Gastroesophageal sphincter (tissue), 4 donors: ENCODE measurements at regions not wholly inside any gene's neighbourhood (a gene's known extent, or its start where the extent isn't known, plus 50 kb on each side); places are given as distances from the start of the nearest gene placed in this dataset.

Experiments
- ATAC-seq: fragments of 150-250 bp; one replicate; pipeline ENCODE4 v1.9.1; 2016; ENCODE audit warnings: mild to moderate bottlenecking, moderate library complexity
- H3K27ac ChIP-seq, 4 donors: fragments of 200-600 bp; sonication (generic) in 3 of 4; 1 replicate in 3 of 4; 2 replicates in 1 of 4; pipeline ENCODE4 v1.5.1; 2016 to 2019
- H3K27me3 ChIP-seq: fragments of 200-600 bp; sonication (generic); one replicate; pipeline ENCODE4 v1.5.1; 2019
- H3K36me3 ChIP-seq, 2 donors: fragments of 200-600 bp; sonication (generic); one replicate each; pipeline ENCODE4 v1.5.1; 2019; ENCODE audit warnings: control low read depth in 1 of 2
- H3K4me1 ChIP-seq, 3 donors: fragments of 200-600 bp; sonication (generic); 1 replicate in 2 of 3; 2 replicates in 1 of 3; pipeline ENCODE4 v1.5.1; 2016 to 2019; ENCODE audit warnings: control low read depth in 2 of 3
- H3K4me3 ChIP-seq, 2 donors: fragments of 200-600 bp; sonication (generic); one replicate each; pipeline ENCODE4 v1.5.1; 2019; ENCODE audit warnings: mild to moderate bottlenecking in 1 of 2, moderate library complexity in 1 of 2
- H3K9me3 ChIP-seq, 3 donors: fragments of 200-600 bp; sonication (generic); one replicate each; pipeline ENCODE4 v1.5.1; 2017 to 2019; ENCODE audit warnings: control low read depth in 2 of 3
- EP300 ChIP-seq: sonication (generic); formaldehyde crosslinking; IDR thresholded peaks from one replicate; pipeline ENCODE4 v1.6.1; 2017; ENCODE audit warnings: antibody characterized with exemption, mild to moderate bottlenecking
- POLR2A ChIP-seq, 2 donors: fragments of 450-650 bp; IDR thresholded peaks; one replicate each; pipeline ENCODE4 v1.6.1; 2017; ENCODE audit warnings: antibody characterized with exemption in 2 of 2, mild to moderate bottlenecking in 2 of 2, moderate library complexity in 1 of 2
- POLR2AphosphoS5 ChIP-seq: sonication (generic); formaldehyde crosslinking; IDR thresholded peaks from one replicate; pipeline ENCODE4 v1.6.1; 2017; ENCODE audit warnings: antibody characterized with exemption
- WGBS, 2 donors: methylation state at CpG; one replicate each; pipeline ENCODE4 v1.1.5; 2018; ENCODE audit warnings: low coverage in 1 of 2; 5-methylcytosine and 5-hydroxymethylcytosine counted together
- TF ChIP-seq, protein P1 (sequence below), 4 experiments: fragments of 200-600 bp in 2 of 4; fragments of 450-650 bp in 2 of 4; sonication (generic) in 1 of 4; IDR thresholded peaks; one replicate each; pipeline ENCODE4 v1.5.1; 2017 to 2019; ENCODE audit warnings: antibody characterized with exemption in 4 of 4, mild to moderate bottlenecking in 2 of 4, moderate library complexity in 2 of 4

DNA sequence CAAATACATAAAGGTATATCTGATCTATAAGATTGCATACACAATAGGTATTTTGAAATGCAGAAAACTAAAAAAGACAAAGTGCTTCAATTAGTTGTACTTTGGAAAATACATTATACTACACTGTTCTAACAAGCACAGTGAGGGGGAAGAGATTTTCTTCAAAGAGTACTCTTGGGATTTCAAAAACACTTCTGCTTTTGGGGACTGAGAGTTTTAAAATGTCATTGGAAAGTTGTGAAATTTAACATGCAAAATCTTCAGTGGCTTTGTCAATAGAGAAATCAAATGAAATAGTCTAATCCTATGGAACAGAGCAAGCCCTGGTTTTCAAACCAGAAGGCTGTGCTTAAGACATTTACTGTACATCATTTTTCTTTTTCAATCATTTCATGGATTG is 322.2 kb upstream of the SEMA6D start:
- H3K36me3 ChIP-seq, result no peaks in the 10 kb centered on the region
- H3K4me1 ChIP-seq, result peaks cover 0 to 17% (median 3%) of the 10 kb centered on the region in 3 donors
- ATAC-seq, result no peak
- H3K27ac ChIP-seq, result no peak overlapping the region
- no peaks in the 10 kb centered on the region for H3K9me3 ChIP-seq
- no peak overlapping the region for H3K4me3 ChIP-seq
- no peak for TF ChIP-seq POLR2A (IDR thresholded peaks at IDR 0.05)
- TF ChIP-seq, protein P1, sequence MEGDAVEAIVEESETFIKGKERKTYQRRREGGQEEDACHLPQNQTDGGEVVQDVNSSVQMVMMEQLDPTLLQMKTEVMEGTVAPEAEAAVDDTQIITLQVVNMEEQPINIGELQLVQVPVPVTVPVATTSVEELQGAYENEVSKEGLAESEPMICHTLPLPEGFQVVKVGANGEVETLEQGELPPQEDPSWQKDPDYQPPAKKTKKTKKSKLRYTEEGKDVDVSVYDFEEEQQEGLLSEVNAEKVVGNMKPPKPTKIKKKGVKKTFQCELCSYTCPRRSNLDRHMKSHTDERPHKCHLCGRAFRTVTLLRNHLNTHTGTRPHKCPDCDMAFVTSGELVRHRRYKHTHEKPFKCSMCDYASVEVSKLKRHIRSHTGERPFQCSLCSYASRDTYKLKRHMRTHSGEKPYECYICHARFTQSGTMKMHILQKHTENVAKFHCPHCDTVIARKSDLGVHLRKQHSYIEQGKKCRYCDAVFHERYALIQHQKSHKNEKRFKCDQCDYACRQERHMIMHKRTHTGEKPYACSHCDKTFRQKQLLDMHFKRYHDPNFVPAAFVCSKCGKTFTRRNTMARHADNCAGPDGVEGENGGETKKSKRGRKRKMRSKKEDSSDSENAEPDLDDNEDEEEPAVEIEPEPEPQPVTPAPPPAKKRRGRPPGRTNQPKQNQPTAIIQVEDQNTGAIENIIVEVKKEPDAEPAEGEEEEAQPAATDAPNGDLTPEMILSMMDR (IDR thresholded peaks at IDR 0.05), result no peak
- no peak for TF ChIP-seq POLR2AphosphoS5
- TF ChIP-seq EP300, result no peak
- no peaks in the 10 kb centered on the region for H3K27me3 ChIP-seq

DNA sequence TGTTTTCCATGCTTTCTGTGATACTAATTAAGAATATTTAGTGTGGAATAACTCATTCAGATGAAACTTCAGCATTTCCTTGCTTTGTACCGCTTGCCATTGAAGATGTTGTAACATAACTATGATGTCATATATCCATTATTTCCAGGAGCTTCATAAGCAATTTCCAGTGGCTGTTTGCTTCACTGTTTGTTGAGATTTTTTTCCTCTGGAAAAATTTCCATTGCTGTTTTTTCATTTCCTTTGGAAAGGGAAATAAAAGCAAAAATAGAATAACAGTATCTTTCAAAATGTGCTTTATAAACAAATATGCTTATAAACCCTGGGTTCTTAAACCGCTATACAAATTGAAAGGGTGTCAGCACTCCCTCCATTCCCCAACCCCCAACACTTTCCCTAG is 319.6 kb upstream of the SEMA6D start:
- ATAC-seq, result no peak

DNA sequence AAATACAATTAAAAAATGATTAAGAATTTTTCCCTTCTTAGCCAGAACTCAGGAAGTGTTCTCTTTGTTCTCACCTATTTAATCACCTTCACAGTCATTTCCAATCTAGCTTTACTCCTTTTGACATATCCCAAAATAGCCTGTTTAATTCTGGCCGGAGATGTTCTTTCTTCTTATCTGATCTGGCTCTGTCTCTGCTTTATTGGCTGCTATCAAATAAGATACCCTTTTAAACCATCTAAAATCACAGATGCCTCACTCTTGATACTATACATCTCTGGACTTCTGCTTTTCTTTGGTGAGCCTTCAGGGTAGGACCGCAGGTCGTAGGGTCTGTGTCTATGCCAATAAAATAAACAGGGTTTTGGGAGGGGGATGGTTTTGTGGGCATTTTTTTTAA is 319.2 kb upstream of the SEMA6D start:
- Histone ChIP-seq H3K9me3 (no peaks in the 10 kb centered on the region), H3K4me3 (no peak overlapping the region), H3K36me3 (no peaks in the 10 kb centered on the region), H3K27ac (peak overlapping the region in 1 of 4 donors; percentile 11), H3K27me3 (no peaks in the 10 kb centered on the region), H3K4me1 (peaks cover 0 to 17% (median 3%) of the 10 kb centered on the region in 3 donors)
- ATAC-seq, result no peak
- 0 to 52% methylated on average over 1 to 3 of the region's 3 CpGs for WGBS, 2 donors
- TF ChIP-seq POLR2A (IDR thresholded peaks at IDR 0.05) (no peak), POLR2AphosphoS5 (no peak), EP300 (no peak)
- TF ChIP-seq, protein P1 (IDR thresholded peaks at IDR 0.05), result no peak

More for the DNA sequence above, 319.6 kb upstream of the SEMA6D start:
- peaks cover 0 to 17% (median 3%) of the 10 kb centered on the region in 3 donors for H3K4me1 ChIP-seq
- no peak overlapping the region for H3K4me3 ChIP-seq
- H3K36me3 ChIP-seq, result no peaks in the 10 kb centered on the region
- no peaks in the 10 kb centered on the region for H3K9me3 ChIP-seq
- H3K27ac ChIP-seq, result no peak overlapping the region
- TF ChIP-seq, protein P1 (IDR thresholded peaks at IDR 0.05), result no peak
- TF ChIP-seq EP300 (no peak), POLR2AphosphoS5 (no peak), POLR2A (IDR thresholded peaks at IDR 0.05) (no peak)
- no peaks in the 10 kb centered on the region for H3K27me3 ChIP-seq
- WGBS, 2 donors, result 61 to 62% methylated on average over 2 of the region's 2 CpGs

DNA sequence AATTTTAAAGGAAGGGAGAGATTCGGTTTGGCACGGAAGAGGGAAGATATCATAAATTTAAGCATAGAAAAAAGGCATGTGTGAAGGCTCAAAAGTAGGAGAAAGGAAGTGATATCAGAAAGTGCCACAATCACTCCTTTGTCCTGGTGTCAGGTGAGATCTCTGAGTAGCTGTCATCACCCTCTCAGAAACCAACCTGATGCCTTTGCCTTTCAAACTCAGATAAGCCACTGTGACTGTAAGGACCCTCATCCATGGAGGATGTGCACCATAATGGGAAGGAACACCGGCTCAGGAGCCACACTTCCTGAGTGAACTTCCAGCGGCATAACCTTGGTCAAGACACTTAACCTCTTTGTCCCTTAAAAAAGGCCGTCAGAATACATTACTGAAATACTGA is 318.7 kb upstream of the SEMA6D start:
- ATAC-seq, result no peak
- Histone ChIP-seq H3K4me1 (peaks cover 0 to 17% (median 3%) of the 10 kb centered on the region in 3 donors), H3K27ac (peak overlapping the region in 1 of 4 donors; percentile 11), H3K9me3 (no peaks in the 10 kb centered on the region), H3K36me3 (no peaks in the 10 kb centered on the region), H3K27me3 (no peaks in the 10 kb centered on the region), H3K4me3 (no peak overlapping the region)
- 78 to 82% methylated on average over 5 of the region's 5 CpGs for WGBS, 2 donors
- TF ChIP-seq POLR2A (IDR thresholded peaks at IDR 0.05) (no peak), EP300 (no peak), POLR2AphosphoS5 (no peak)
- TF ChIP-seq, protein P1 (IDR thresholded peaks at IDR 0.05), result no peak

DNA sequence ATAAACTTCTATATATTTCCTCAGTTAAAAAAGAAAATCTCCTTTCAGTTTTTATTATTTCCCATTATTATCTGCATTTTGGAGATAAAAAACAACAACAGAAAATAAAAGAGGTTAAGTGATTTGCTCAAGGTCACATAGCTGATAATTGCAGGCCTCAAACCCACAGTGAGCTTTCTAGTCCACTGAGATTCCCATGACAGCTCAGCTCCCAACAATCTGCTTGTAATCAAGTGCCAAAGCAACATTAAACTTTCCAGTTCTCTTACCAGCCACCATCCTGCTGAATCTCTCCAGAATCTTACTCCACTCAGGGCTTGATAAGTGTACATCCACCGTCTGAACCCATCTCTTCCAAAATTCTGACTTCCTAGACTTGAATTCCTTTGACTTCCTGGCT is 318.2 kb upstream of the SEMA6D start:
- Histone ChIP-seq H3K27me3 (no peaks in the 10 kb centered on the region), H3K4me1 (peaks cover 0 to 17% (median 3%) of the 10 kb centered on the region in 3 donors), H3K9me3 (no peaks in the 10 kb centered on the region), H3K27ac (no peak overlapping the region), H3K4me3 (no peak overlapping the region), H3K36me3 (no peaks in the 10 kb centered on the region)
- 75 to 92% methylated on average over 1 of the region's 1 CpG for WGBS, 2 donors
- TF ChIP-seq POLR2AphosphoS5 (no peak), EP300 (no peak), POLR2A (IDR thresholded peaks at IDR 0.05) (no peak)
- TF ChIP-seq, protein P1 (IDR thresholded peaks at IDR 0.05), result no peak
- ATAC-seq, result no peak
